C4-2B (cell line): ENCODE measurements at regions not wholly inside any gene's neighbourhood (a gene's known extent, or its start where the extent isn't known, plus 50 kb on each side); places are given as distances from the start of the nearest gene placed in this dataset.
"Not testable (repeated sequence)": the region's sequence is repeated elsewhere in the genome, so short reads cannot be mapped to it uniquely, and the experiment has no call there.

Experiments used
- H3K27ac ChIP-seq: fragments of 450-650 bp; 2 replicates; pipeline ENCODE4 v1.5.1; 2017
- ZFX ChIP-seq: fragments of 450-650 bp; IDR thresholded peaks from 2 replicates; pipeline ENCODE4 v1.6.1; 2017
- TF ChIP-seq, protein P1 (sequence below): fragments of 450-650 bp; conservative IDR thresholded peaks from 2 replicates; pipeline ENCODE4 v1.5.1; 2017; ENCODE audit warnings: mild to moderate bottlenecking

DNA sequence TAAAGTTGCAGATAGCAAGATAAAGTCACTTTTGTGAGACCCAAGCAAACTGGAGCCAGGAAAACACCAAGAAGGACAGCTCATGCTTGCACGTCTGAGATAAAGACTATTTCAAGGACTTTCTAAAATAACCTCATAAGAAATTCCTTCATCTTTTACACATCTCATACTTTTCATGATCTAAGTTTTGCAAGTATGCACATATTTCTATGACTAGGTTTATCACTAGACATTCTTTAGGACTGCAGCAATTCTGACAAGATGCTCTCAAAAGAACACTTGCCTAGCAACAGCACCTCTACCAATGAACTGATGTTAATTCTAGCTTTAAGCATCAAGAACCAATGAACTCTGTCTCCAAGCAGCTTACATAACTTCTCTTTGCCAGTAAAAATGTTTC is 457.6 kb downstream of the SEMA3D start:
- TF ChIP-seq ZFX: no peak
- TF ChIP-seq, protein P1, sequence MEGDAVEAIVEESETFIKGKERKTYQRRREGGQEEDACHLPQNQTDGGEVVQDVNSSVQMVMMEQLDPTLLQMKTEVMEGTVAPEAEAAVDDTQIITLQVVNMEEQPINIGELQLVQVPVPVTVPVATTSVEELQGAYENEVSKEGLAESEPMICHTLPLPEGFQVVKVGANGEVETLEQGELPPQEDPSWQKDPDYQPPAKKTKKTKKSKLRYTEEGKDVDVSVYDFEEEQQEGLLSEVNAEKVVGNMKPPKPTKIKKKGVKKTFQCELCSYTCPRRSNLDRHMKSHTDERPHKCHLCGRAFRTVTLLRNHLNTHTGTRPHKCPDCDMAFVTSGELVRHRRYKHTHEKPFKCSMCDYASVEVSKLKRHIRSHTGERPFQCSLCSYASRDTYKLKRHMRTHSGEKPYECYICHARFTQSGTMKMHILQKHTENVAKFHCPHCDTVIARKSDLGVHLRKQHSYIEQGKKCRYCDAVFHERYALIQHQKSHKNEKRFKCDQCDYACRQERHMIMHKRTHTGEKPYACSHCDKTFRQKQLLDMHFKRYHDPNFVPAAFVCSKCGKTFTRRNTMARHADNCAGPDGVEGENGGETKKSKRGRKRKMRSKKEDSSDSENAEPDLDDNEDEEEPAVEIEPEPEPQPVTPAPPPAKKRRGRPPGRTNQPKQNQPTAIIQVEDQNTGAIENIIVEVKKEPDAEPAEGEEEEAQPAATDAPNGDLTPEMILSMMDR: no peak
- no peak overlapping the region for H3K27ac ChIP-seq

DNA sequence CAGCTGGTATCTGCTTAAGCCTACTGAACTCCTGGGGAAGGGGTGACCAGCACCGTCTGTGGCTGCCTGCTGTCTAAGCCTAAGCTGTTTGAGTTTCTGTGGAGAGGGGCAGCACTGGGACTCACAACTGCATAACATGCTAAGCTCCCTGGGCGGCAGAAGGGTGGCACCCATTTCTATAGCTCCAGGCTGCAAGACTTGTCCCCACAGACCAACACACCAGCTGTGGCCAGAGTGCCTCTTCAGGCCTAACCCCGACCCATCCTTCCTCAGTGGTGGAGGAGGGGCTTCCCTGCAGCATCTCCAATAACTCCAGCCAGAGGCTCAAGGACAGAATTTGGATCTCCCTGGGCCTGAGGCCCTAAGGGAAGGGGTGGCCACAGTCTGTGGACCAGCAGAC is 464.1 kb downstream of the SEMA3D start:
- H3K27ac ChIP-seq: no peak overlapping the region
- no peak for TF ChIP-seq ZFX
- TF ChIP-seq, protein P1: no peak

DNA sequence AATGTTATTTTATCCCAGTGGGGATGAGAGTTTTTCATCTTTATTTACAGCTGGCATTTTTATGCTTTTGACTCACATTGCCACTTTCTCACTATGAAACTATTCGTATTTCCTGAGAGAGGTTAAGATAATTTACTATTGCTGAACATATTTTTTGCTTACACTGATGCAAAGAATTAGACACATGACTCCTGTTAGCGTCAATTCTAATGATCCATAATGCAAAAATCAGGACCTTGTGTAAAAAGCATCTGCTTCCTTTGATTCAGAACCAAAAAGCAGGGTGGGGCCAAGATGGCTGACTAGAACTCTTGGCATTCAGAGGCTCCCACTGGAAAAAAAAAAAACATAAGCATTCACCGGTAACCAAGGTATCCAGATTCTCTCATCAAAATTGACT is 464.8 kb downstream of the SEMA3D start:
- TF ChIP-seq, protein P1: no peak
- no peak for TF ChIP-seq ZFX
- H3K27ac ChIP-seq: no peak overlapping the region

DNA sequence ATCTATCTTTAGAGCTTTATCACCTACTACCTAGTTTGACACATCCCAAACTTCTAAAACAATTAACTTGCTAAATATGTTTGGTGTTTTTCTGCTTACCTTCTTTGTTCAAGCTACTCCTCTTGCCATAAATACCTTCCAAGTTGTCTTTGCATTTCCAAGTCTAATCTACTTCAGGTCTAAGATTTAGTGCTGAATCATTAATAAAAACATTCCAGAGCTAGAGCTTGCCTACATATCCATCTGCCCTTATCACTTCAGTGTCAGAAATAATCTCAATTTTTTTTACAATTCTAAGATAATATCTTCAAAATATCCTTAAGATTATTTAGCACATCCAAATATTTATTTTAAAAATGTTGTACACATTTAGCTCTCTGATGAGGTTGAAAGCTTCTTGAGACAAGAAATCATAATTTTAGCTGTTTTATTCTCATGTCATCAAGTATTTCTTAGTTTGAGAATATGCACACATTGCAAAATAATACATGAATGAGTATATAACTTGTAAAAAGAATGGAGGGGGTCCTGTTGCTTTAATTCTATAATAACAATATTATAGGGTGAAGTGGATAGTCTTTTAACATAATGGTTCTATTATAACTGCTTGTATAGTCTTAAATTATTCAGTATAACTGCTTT is 466.3 kb downstream of the SEMA3D start:
- H3K27ac ChIP-seq: no peak overlapping the region
- no peak for TF ChIP-seq ZFX
- TF ChIP-seq, protein P1: no peak

DNA sequence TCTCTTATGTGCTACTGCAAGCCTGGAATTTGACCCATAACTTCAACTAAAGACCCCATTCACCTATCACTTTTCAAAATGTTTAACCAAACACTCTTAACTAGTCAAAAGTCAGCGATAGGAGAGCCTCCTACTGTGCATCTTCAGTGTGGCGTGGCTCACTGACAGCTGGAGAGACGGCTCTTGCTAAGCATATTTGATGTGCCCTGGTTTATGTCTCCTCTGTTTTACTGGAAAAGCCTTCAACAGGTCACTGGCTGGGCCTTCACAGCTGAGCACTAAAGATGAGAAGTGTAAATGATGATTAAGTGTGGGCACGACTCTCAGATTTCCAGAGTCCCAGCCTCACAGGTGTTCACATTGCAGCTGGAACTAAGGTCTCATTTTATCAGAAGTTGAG is 472.1 kb downstream of the SEMA3D start:
- no peak for TF ChIP-seq ZFX
- TF ChIP-seq, protein P1: no peak
- H3K27ac ChIP-seq: no peak overlapping the region

DNA sequence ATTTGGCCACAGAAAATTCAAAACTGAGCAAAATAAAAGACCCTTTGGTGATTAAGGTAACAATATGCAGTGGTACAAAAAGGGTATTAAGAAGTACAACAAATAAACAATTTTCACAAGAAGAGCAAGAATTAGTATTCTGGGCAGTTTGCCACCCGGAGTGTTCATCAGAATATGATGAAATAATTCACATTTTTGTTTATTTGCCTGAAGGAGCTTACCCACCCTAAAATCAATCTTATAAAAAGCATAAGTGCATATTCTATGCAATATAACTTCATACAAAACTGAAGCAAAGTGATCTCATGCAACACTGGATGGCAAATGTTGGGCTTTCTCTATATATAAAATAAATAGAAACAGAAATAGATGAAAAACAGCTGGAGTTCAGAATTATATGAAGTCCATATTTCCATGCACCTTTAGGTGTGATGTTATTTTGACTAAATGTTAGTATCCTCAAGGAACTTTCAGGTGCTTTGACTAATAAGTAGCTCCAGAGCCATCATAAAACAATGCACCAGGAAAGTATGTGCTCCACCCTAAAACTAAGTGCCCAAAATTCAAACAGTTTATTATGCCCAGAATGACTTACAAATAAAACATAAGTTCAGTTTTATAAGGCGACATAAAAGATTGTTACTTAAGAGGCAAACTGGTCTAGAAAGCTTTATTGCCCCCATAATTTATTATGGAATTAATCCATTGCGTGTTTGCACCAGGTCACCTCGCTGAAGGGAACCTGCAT is 474.3 kb downstream of the SEMA3D start:
- H3K27ac ChIP-seq: no peak overlapping the region
- TF ChIP-seq, protein P1: no peak
- TF ChIP-seq ZFX: no peak

DNA sequence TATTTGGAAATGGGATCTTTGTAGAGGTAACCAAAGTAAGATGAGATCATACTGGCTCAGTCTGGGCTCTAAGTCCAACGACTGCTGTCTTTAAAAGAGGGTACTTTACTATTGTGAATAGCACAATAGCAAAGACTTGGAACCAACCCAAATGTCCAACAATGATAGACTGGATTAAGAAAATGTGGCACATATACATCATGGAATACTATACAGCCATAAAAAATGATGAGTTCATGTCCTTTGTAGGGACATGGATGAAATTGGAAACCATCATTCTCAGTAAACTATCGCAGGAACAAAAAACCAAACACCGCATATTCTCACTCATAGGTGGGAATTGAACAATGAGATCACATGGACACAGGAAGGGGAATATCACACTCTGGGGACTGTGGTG is 476.3 kb downstream of the SEMA3D start:
- not testable (repeated sequence) for H3K27ac ChIP-seq

DNA sequence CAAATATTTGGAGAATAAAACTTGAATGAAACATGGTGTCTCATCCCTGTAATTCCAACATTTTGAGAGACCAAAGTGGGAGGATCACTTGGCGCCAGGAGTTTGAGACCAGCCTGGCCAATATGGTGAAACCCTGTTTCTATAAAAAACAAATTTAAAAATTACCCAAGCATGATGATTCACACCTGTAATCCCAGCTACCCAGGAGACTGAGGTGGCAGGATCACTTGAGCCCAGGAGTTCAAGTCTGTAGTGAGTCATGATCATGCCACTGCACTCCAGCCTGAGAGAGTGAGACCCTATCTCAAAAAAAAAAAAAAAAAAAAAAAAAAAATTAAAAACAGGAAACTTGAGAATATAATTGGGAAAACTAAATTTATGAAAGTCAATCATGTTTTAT is 481.1 kb downstream of the SEMA3D start:
- TF ChIP-seq, protein P1: no peak
- TF ChIP-seq ZFX: no peak
- H3K27ac ChIP-seq: no peak overlapping the region
